Upper lobe of left lung (tissue), 4 donors: ENCODE measurements at regions not wholly inside any gene's neighbourhood (a gene's known extent, or its start where the extent isn't known, plus 50 kb on each side); places are given as distances from the start of the nearest gene placed in this dataset.

Experiments used
- CTCF ChIP-seq, 6 experiments: fragments of 450-650 bp in 4 of 6; fragments of 200-600 bp in 2 of 6; sonication (generic) in 2 of 6; IDR thresholded peaks; one replicate each; pipeline ENCODE4 v1.5.1; 2016 to 2019; ENCODE audit warnings: antibody characterized with exemption in 6 of 6
- EP300 ChIP-seq, 4 donors: sonication (generic); formaldehyde crosslinking; IDR thresholded peaks; one replicate each; pipeline ENCODE4 v1.5.1; 2017; ENCODE audit warnings: antibody characterized with exemption in 4 of 4, control low read depth in 2 of 4
- POLR2A ChIP-seq, 4 donors: fragments of 450-650 bp; IDR thresholded peaks; one replicate each; pipeline ENCODE4 v1.5.1; 2016 to 2017; ENCODE audit warnings: antibody characterized with exemption in 4 of 4, mild to moderate bottlenecking in 2 of 4
- POLR2AphosphoS5 ChIP-seq, 2 donors: sonication (generic); formaldehyde crosslinking; IDR thresholded peaks; one replicate each; pipeline ENCODE4 v1.5.1; 2017; ENCODE audit warnings: antibody characterized with exemption in 2 of 2

DNA sequence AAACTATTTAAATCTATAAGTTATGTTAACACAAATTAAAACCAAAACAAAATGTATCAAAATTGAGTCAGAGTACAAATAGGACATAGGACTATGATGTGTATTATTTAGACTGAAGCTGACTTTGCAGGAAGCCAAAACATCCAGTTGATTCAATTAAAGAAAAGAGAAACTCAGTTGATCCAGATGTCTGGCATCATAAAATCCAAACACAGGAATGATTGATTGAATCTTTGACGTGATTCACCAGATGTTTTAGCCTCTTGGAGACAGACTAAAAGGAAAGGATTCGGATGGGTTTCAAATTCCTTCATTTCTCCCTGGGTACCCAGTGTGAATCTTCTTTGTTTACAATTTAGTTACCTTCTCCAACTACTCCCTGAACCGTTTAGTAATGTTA, 272.9 kb downstream of the IRS1 start:
- TF ChIP-seq CTCF (IDR thresholded peaks at IDR 0.05) (no peak), POLR2A (IDR thresholded peaks at IDR 0.05) (no peak), POLR2AphosphoS5 (IDR thresholded peaks at IDR 0.05) (no peak), EP300 (IDR thresholded peaks at IDR 0.05) (no peak)
